RCC 7860 (cell line): ENCODE measurements at regions not wholly inside any gene's neighbourhood (a gene's known extent, or its start where the extent isn't known, plus 50 kb on each side); places are given as distances from the start of the nearest gene placed in this dataset.
A peak's percentile ranks its signal among the peaks of the same experiment; 100 is the strongest.

Experiments used
- DNase-seq: peaks from one replicate; pipeline ENCODE4 v3.0.0-alpha.2; 2015; ENCODE audit warnings: low spot score
- FAIRE-seq: peaks from 2 replicates; lab custom pipeline; 2012; peaks lifted over from hg19 to GRCh38; lab: Jason Lieb, UNC

GRCh38 chr2:177127821-177128220 is 84.8 kb upstream of the HNRNPA3 start:
- no peak for FAIRE-seq
- DNase-seq = no peak

GRCh38 chr2:177129610-177130009 is 83.0 kb upstream of the HNRNPA3 start:
- no peak for FAIRE-seq
- no peak for DNase-seq

DNA sequence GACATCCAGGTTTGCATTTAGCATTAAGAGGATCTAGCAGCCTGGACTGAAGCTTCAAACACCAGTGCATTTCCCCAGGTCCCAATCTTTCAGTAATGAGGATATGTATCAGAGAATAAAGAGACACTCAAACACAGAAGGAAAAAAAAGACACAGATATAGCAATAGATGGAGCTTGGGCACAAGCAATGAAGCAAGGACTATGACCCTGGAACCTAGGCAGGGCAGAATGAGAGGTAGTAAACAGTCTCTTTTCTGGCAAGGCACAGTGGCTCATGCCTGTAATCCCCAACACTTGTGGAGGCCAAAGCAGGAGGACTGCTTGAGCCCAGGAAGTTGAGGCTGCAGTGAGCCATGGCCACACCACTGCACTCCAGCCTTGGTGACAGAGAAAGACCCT is 80.7 kb upstream of the HNRNPA3 start:
- DNase-seq (no peak), FAIRE-seq (no peak)

- no peak for FAIRE-seq
Observed at GRCh38 chr2:177138823-177139222, 73.8 kb upstream of the HNRNPA3 start.

DNA sequence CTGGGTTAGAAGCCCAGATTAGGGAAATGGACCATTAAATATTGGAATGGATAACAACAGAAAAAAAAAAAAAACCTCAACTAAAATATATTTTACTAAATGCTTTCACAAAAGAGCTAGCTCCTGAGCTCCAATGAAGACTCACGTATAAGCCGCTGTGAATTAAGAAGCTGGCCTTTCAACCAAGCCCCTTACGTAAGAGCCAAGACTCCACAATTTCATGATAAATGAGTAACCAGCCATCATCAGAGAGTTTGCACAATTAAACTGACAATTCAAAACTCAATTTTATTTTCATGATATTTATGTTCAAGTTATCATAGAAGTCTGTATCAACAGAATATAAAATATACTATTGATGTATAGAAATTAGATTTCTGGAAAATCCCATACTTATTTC is 70.7 kb upstream of the HNRNPA3 start:
- no peak for DNase-seq
- FAIRE-seq = peak; percentile 14

More at GRCh38 chr2:177138823-177139222, 73.8 kb upstream of the HNRNPA3 start:
- no peak for DNase-seq

DNA sequence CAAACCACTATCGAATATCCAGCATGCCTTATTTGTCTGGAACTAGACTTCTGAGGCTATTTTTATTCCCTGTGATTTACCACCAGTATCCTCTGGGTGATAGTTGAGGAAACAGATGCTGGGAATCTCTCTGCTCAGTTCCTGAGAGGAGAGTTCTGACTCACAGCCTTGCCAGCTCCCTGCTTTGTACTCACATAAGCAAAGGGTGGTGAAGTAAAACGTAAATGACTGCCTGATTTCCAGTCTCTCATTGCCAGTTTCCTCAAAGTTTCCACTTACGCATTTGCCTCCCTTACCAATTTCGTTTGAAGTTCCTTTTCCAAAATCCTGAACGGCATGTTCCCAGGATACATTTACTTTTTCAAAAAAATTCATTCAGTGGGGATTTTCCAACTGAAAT is 69.2 kb upstream of the HNRNPA3 start:
- FAIRE-seq (peak; percentile 65), DNase-seq (peak; percentile 43)

DNA sequence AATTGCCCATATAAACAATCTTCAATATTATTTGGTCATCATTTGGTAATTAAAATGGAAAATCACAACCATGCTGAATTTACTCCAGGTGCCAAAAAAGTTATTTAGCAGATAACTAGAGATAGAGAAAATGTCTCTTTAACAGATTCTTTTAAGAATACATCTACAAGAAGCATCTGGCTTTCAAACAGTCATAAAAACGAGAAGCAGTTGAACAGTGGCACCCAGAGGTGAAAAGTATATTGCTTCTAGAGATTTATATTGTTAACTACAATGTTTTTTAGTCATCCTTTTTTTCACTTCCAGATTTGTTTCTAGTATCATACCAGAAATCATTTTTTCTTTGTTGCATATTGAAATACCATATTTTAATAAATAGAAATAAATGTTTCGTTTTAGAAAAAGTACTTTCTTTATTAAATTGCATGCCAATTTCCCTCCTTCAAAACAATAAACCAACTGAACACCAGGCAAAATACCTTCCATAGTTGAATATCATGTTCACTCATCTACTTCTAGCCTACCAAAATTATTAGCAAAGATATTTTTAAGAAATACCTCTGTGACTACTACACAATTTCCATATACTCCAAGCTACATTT is 65.4 kb upstream of the HNRNPA3 start:
- DNase-seq = peak; percentile 53
- peak; percentile 92 for FAIRE-seq

- FAIRE-seq = no peak
- DNase-seq = no peak
Observed at GRCh38 chr2:177147834-177148445, 64.7 kb upstream of the HNRNPA3 start.

- FAIRE-seq = peak; percentile 72
- peak; percentile 52 for DNase-seq
Observed at GRCh38 chr2:177148477-177149154, 64.0 kb upstream of the HNRNPA3 start.

GRCh38 chr2:177149155-177149503 is 63.5 kb upstream of the HNRNPA3 start:
- FAIRE-seq (no peak), DNase-seq (no peak)

DNA sequence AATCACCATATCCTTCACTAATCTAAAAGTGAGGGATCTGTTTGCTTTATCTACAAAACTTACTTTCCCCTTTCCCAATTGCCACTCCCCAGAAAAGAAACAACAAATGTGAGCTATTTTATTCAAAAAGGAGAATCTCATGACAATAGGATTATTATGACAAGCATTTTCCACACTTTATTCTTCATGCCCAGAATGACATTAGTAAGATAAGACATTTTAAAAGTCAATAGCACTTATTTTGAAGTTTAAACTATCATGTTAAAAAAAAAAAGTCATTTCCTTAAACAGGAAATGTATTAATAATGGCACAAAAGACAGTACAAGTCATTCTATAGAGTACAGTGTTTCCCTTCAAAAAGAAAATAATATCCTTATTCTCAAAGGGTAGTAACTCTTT is 58.8 kb upstream of the HNRNPA3 start:
- no peak for DNase-seq
- FAIRE-seq = peak; percentile 11

- FAIRE-seq (no peak), DNase-seq (no peak)
Observed at GRCh38 chr2:177154809-177155208, 57.8 kb upstream of the HNRNPA3 start.

GRCh38 chr2:177155631-177156030 is 57.0 kb upstream of the HNRNPA3 start:
- FAIRE-seq = peak; percentile 59
- no peak for DNase-seq

GRCh38 chr2:177161741-177162460 is 50.7 kb upstream of the HNRNPA3 start:
- DNase-seq (no peak), FAIRE-seq (peak; percentile 82)
